Loucy (cell line): ENCODE measurements at regions not wholly inside any gene's neighbourhood (a gene's known extent, or its start where the extent isn't known, plus 50 kb on each side); places are given as distances from the start of the nearest gene placed in this dataset.

Experiments used
- H2AFZ ChIP-seq: fragments of 200-600 bp; sonication (generic); 2 replicates; pipeline ENCODE4 v1.6.0; 2016; ENCODE audit warnings: antibody characterized with exemption, mild to moderate bottlenecking, low read length, moderate library complexity
- H3F3A ChIP-seq: fragments of 200-600 bp; 2 replicates; pipeline ENCODE4 v1.6.0; 2016; ENCODE audit warnings: antibody characterized with exemption, low read depth, mild to moderate bottlenecking
- H3K27me3 ChIP-seq: fragments of 200-600 bp; sonication (generic); 2 replicates; pipeline ENCODE4 v1.6.1; 2014; ENCODE audit warnings: low read length, mild to moderate bottlenecking; ENCODE audit not compliant: insufficient read depth, poor library complexity, severe bottlenecking
- H3K36me3 ChIP-seq: fragments of 200-600 bp; sonication (generic); 2 replicates; pipeline ENCODE4 v1.6.1; 2016; ENCODE audit warnings: low read length; ENCODE audit not compliant: insufficient read depth
- H3K4me1 ChIP-seq: fragments of 200-600 bp; sonication (generic); 2 replicates; pipeline ENCODE4 v1.5.1; 2014; ENCODE audit warnings: low read length, mild to moderate bottlenecking; ENCODE audit not compliant: insufficient read depth, poor library complexity, severe bottlenecking
- H3K4me2 ChIP-seq: fragments of 200-600 bp; sonication (generic); 2 replicates; pipeline ENCODE4 v1.6.0; 2014; ENCODE audit warnings: antibody characterized with exemption, low read length, low read depth, mild to moderate bottlenecking; ENCODE audit not compliant: poor library complexity, severe bottlenecking
- H3K4me3 ChIP-seq: fragments of 200-600 bp; sonication (generic); 2 replicates; pipeline ENCODE4 v1.5.1; 2014; ENCODE audit warnings: low read length, mild to moderate bottlenecking, mixed read lengths; ENCODE audit not compliant: poor library complexity, severe bottlenecking
- H3K79me2 ChIP-seq: fragments of 200-600 bp; sonication (generic); 2 replicates; pipeline ENCODE4 v1.6.1; 2014; ENCODE audit warnings: low read length; ENCODE audit not compliant: insufficient read depth
- H3K9ac ChIP-seq: fragments of 200-600 bp; sonication (generic); 2 replicates; pipeline ENCODE4 v1.6.0; 2014; ENCODE audit warnings: mild to moderate bottlenecking, low read depth, low read length, moderate library complexity; ENCODE audit not compliant: poor library complexity, severe bottlenecking
- H3K9me2 ChIP-seq: fragments of 200-600 bp; sonication (generic); replicated peaks from 2 replicates; pipeline ENCODE4 v1.6.1; 2016; ENCODE audit warnings: low read depth, low read length, mixed read lengths
- H3K9me3 ChIP-seq: fragments of 200-600 bp; sonication (generic); 2 replicates; pipeline ENCODE4 v1.6.1; 2014; ENCODE audit warnings: mild to moderate bottlenecking, antibody characterized with exemption, low read length, low read depth; ENCODE audit not compliant: insufficient read depth
- H4K20me1 ChIP-seq: fragments of 200-600 bp; sonication (generic); 2 replicates; pipeline ENCODE4 v1.6.0; 2014; ENCODE audit warnings: antibody characterized with exemption, low read length, mild to moderate bottlenecking; ENCODE audit not compliant: insufficient read depth, poor library complexity, severe bottlenecking
- EZH2phosphoT487 ChIP-seq: fragments of 200-600 bp; IDR thresholded peaks from 2 replicates; pipeline ENCODE4 v1.6.1; 2018; ENCODE audit warnings: antibody characterized with exemption, mild to moderate bottlenecking, moderate library complexity, borderline replicate concordance
- TF ChIP-seq, protein P1 (sequence below): fragments of 200-600 bp; sonication (generic); conservative IDR thresholded peaks from 2 replicates; pipeline ENCODE4 v1.5.1; 2014; ENCODE audit warnings: mild to moderate bottlenecking, antibody characterized with exemption, low read length

- H3K9ac ChIP-seq: no peak overlapping the region
- H3K36me3 ChIP-seq: no peaks in the 10 kb centered on the region
- H3K4me1 ChIP-seq: peaks cover 9% of the 10 kb centered on the region
- H3K4me2 ChIP-seq: no peak overlapping the region
- no peak overlapping the region for H2AFZ ChIP-seq
- TF ChIP-seq, protein P1, sequence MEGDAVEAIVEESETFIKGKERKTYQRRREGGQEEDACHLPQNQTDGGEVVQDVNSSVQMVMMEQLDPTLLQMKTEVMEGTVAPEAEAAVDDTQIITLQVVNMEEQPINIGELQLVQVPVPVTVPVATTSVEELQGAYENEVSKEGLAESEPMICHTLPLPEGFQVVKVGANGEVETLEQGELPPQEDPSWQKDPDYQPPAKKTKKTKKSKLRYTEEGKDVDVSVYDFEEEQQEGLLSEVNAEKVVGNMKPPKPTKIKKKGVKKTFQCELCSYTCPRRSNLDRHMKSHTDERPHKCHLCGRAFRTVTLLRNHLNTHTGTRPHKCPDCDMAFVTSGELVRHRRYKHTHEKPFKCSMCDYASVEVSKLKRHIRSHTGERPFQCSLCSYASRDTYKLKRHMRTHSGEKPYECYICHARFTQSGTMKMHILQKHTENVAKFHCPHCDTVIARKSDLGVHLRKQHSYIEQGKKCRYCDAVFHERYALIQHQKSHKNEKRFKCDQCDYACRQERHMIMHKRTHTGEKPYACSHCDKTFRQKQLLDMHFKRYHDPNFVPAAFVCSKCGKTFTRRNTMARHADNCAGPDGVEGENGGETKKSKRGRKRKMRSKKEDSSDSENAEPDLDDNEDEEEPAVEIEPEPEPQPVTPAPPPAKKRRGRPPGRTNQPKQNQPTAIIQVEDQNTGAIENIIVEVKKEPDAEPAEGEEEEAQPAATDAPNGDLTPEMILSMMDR: no peak
- no peak for TF ChIP-seq EZH2phosphoT487
- H3K79me2 ChIP-seq: no peaks in the 10 kb centered on the region
- no peaks in the 10 kb centered on the region for H3K27me3 ChIP-seq
- H3K4me3 ChIP-seq: no peak overlapping the region
- no peaks in the 10 kb centered on the region for H3F3A ChIP-seq
- no peaks in the 10 kb centered on the region for H4K20me1 ChIP-seq
- H3K9me2 ChIP-seq: no peaks in the 10 kb centered on the region
- no peaks in the 10 kb centered on the region for H3K9me3 ChIP-seq
Observed at GRCh38 chr13:73913079-73913740, 221.0 kb downstream of the KLF12 start.

- TF ChIP-seq, protein P1: no peak
- TF ChIP-seq EZH2phosphoT487: no peak
- no peak overlapping the region for H3K4me2 ChIP-seq
- H3K9me3 ChIP-seq: no peaks in the 10 kb centered on the region
Observed at GRCh38 chr13:73911361-73911760, 222.8 kb downstream of the KLF12 start.

GRCh38 chr13:73910733-73911132, 223.5 kb downstream of the KLF12 start:
- H3K4me1 ChIP-seq: peaks cover 9% of the 10 kb centered on the region
- H3K4me3 ChIP-seq: no peak overlapping the region
- TF ChIP-seq, protein P1: no peak
- TF ChIP-seq EZH2phosphoT487: no peak
- no peaks in the 10 kb centered on the region for H3K36me3 ChIP-seq
- H3F3A ChIP-seq: no peaks in the 10 kb centered on the region
- H3K9me3 ChIP-seq: no peaks in the 10 kb centered on the region
- no peaks in the 10 kb centered on the region for H3K27me3 ChIP-seq
- no peak overlapping the region for H3K9ac ChIP-seq
- H2AFZ ChIP-seq: no peak overlapping the region
- H3K4me2 ChIP-seq: no peak overlapping the region
- no peaks in the 10 kb centered on the region for H3K79me2 ChIP-seq
- no peaks in the 10 kb centered on the region for H3K9me2 ChIP-seq
- H4K20me1 ChIP-seq: no peaks in the 10 kb centered on the region

More at GRCh38 chr13:73911361-73911760, 222.8 kb downstream of the KLF12 start:
- Histone ChIP-seq H3K9ac (no peak overlapping the region), H3K36me3 (no peaks in the 10 kb centered on the region), H3K9me2 (no peaks in the 10 kb centered on the region), H3K27me3 (no peaks in the 10 kb centered on the region), H2AFZ (no peak overlapping the region), H3K79me2 (no peaks in the 10 kb centered on the region), H3K4me1 (peaks cover 9% of the 10 kb centered on the region), H3K4me3 (no peak overlapping the region), H3F3A (no peaks in the 10 kb centered on the region), H4K20me1 (no peaks in the 10 kb centered on the region)
